ENCODE measurements at regions not wholly inside any gene's neighbourhood (a gene's known extent, or its start where the extent isn't known, plus 50 kb on each side); places are given as distances from the start of the nearest gene placed in this dataset.

- Histone ChIP-seq H3K9me3 (no peaks in the 10 kb centered on the region), H3K27me3 (no peaks in the 10 kb centered on the region), H3K27ac (no peak overlapping the region), H3K36me3 (no peaks in the 10 kb centered on the region), H3K4me1 (no peaks in the 10 kb centered on the region), H3K4me3 (replicated peaks in 1 of 3) (no peak overlapping the region)
- no peak for TF ChIP-seq POLR2A (IDR thresholded peaks at IDR 0.05)
- no peak for TF ChIP-seq CTCF (IDR thresholded peaks at IDR 0.05)
- DNase-seq, result no peak
- WGBS, 2 donors, result 87 to 98% methylated on average over 1 of the region's 1 CpG
- intact Hi-C loops (cut with DNase I), result no loop called here
Measured at GRCh38 chr17:33765871-33766270, 472.8 kb upstream of the ASIC2 start.

GRCh38 chr17:33766721-33767120 lies 473.6 kb upstream of the ASIC2 start:
- Histone ChIP-seq H3K27me3 (no peaks in the 10 kb centered on the region), H3K36me3 (no peaks in the 10 kb centered on the region), H3K27ac (no peak overlapping the region), H3K4me3 (replicated peaks in 1 of 3) (no peak overlapping the region), H3K4me1 (no peaks in the 10 kb centered on the region), H3K9me3 (no peaks in the 10 kb centered on the region)
- intact Hi-C loops (cut with DNase I), result no loop called here
- DNase-seq, result no peak
- no peak for TF ChIP-seq POLR2A (IDR thresholded peaks at IDR 0.05)
- TF ChIP-seq CTCF (IDR thresholded peaks at IDR 0.05), result no peak
- WGBS, 2 donors, result 70 to 81% methylated on average over 3 of the region's 3 CpGs

GRCh38 chr17:33769066-33769465 lies 476.0 kb upstream of the ASIC2 start:
- no peak overlapping the region for H3K4me3 ChIP-seq (replicated peaks in 1 of 3)
- TF ChIP-seq POLR2A (IDR thresholded peaks at IDR 0.05) (no peak), CTCF (IDR thresholded peaks at IDR 0.05) (no peak)
- H3K36me3 ChIP-seq, result no peaks in the 10 kb centered on the region
- H3K27me3 ChIP-seq, result no peaks in the 10 kb centered on the region
- intact Hi-C loops (cut with DNase I), result no loop called here
- no peaks in the 10 kb centered on the region for H3K4me1 ChIP-seq
- no peak overlapping the region for H3K27ac ChIP-seq
- no peak for DNase-seq
- 73 to 81% methylated on average over 4 of the region's 4 CpGs for WGBS, 2 donors
- H3K9me3 ChIP-seq, result no peaks in the 10 kb centered on the region

- H3K27me3 ChIP-seq, result no peaks in the 10 kb centered on the region
- H3K27ac ChIP-seq, result no peak overlapping the region
- H3K4me3 ChIP-seq (replicated peaks in 1 of 3), result no peak overlapping the region
- peaks cover 0 to 7% of the 10 kb centered on the region in 2 donors for H3K4me1 ChIP-seq
- 62 to 93% methylated on average over 3 to 4 of the region's 4 CpGs for WGBS, 2 donors
- no peaks in the 10 kb centered on the region for H3K9me3 ChIP-seq
- TF ChIP-seq POLR2A (IDR thresholded peaks at IDR 0.05) (no peak), CTCF (IDR thresholded peaks at IDR 0.05) (no peak)
- DNase-seq, result no peak
- intact Hi-C loops (cut with DNase I), result loop anchor here (10.0 kb wide), 1 partner anchor 368 kb away; no protein-coding TSS in a partner anchor
- H3K36me3 ChIP-seq, result no peaks in the 10 kb centered on the region
Measured at GRCh38 chr17:33776304-33776703, 478.8 kb upstream of the CCL2 start.

- intact Hi-C loops (cut with DNase I), result loop anchor here (10.0 kb wide), 1 partner anchor 368 kb away; no protein-coding TSS in a partner anchor
- Histone ChIP-seq H3K9me3 (no peaks in the 10 kb centered on the region), H3K36me3 (no peaks in the 10 kb centered on the region), H3K27ac (no peak overlapping the region), H3K27me3 (no peaks in the 10 kb centered on the region), H3K4me3 (replicated peaks in 1 of 3) (no peak overlapping the region), H3K4me1 (peaks cover 0 to 7% of the 10 kb centered on the region in 2 donors)
- 79 to 93% methylated on average over 9 of the region's 9 CpGs for WGBS, 2 donors
- TF ChIP-seq POLR2A (IDR thresholded peaks at IDR 0.05) (no peak), CTCF (IDR thresholded peaks at IDR 0.05) (no peak)
- no peak for DNase-seq
Measured at GRCh38 chr17:33776903-33777302, 478.2 kb upstream of the CCL2 start.
